GM12878 (cell line): ENCODE measurements at regions not wholly inside any gene's neighbourhood (a gene's known extent, or its start where the extent isn't known, plus 50 kb on each side); places are given as distances from the start of the nearest gene placed in this dataset.

ENCODE experiments used
- ATAC-seq: fragments of 200-7000 bp; cut with Tn5 transposase; 3 replicates; pipeline ENCODE4 v1.9.1; 2020; ENCODE audit warnings: mild to moderate bottlenecking, moderate library complexity
- BruUV-seq: library from RNA; stranded (reverse); fragments of 400-500 nt; replicated peaks from 2 replicates; lab custom pipeline; 2021; lab: Mats Ljungman, UMichigan
- CTCF ChIA-PET: fragments of 300-600 bp; sonication (Branson Sonifier 250); formaldehyde crosslinking; extraction: SDS; loops from one replicate; lab custom pipeline; 2021; ENCODE audit warnings: inconsistent platforms; lab: Yijun Ruan, JAX
- POLR2A ChIA-PET: fragments of 350-600 bp; formaldehyde crosslinking; extraction: SDS; loops from one replicate; lab custom pipeline; 2021; ENCODE audit warnings: inconsistent platforms; lab: Charles Lee
- RAD21 ChIA-PET: fragments of 300-600 bp; sonication (Branson Sonifier 250); formaldehyde crosslinking; loops from one replicate; lab custom pipeline; 2023; ENCODE audit warnings: antibody characterized with exemption; ENCODE audit not compliant: unreplicated experiment; lab: Charles Lee
- SMC1A ChIA-PET: fragments of 300-600 bp; sonication (Branson Sonifier 250); formaldehyde crosslinking; loops from one replicate; lab custom pipeline; 2023; ENCODE audit not compliant: unreplicated experiment, uncharacterized antibody; lab: Charles Lee
- DNase-seq: peaks from one replicate; pipeline ENCODE4 v3.0.0-alpha.2; 2011; ENCODE audit warnings: low read depth, low spot score
- FAIRE-seq: peaks from 3 replicates; lab custom pipeline; 2011; peaks lifted over from hg19 to GRCh38; lab: Jason Lieb, UNC
- H2AFZ ChIP-seq: 2 replicates; pipeline ENCODE4 v1.6.0; 2011; ENCODE audit warnings: low read depth, low read length, control low read depth; ENCODE audit not compliant: control insufficient read depth
- H3K27ac ChIP-seq: 2 replicates; pipeline ENCODE4 v1.5.1; 2011; ENCODE audit warnings: control low read depth; ENCODE audit not compliant: control insufficient read depth, insufficient read depth
- H3K27me3 ChIP-seq, 2 experiments: replicated peaks in 1 of 2; 2 replicates each; pipeline versions ENCODE4 v1.6.0 to v1.6.1; 2011; ENCODE audit warnings: low read length in 1 of 2; ENCODE audit not compliant: control insufficient read depth in 2 of 2, insufficient read depth in 2 of 2
- H3K36me3 ChIP-seq, 2 experiments: 2 replicates each; pipeline ENCODE4 v1.5.1; 2011; ENCODE audit warnings: low read length in 1 of 2; ENCODE audit not compliant: control insufficient read depth in 2 of 2, insufficient read depth in 2 of 2
- H3K4me1 ChIP-seq: 2 replicates; pipeline ENCODE4 v1.6.1; 2011; ENCODE audit warnings: mild to moderate bottlenecking, low read length, moderate library complexity, mixed read lengths; ENCODE audit not compliant: control insufficient read depth, insufficient read depth
- H3K4me2 ChIP-seq: 2 replicates; pipeline ENCODE4 v1.6.0; 2011; ENCODE audit warnings: control low read depth; ENCODE audit not compliant: control insufficient read depth, insufficient read depth
- H3K4me3 ChIP-seq: fragments of 200-600 bp; sonication (generic); 2 replicates; pipeline ENCODE4 v1.5.1; 2016
- H3K79me2 ChIP-seq: 2 replicates; pipeline ENCODE4 v1.6.0; 2011; ENCODE audit warnings: low read length; ENCODE audit not compliant: control insufficient read depth, insufficient read depth
- H3K9ac ChIP-seq: 2 replicates; pipeline ENCODE4 v1.8.0; 2011; ENCODE audit warnings: low read length, control low read depth, mixed read lengths; ENCODE audit not compliant: control insufficient read depth, insufficient read depth
- H3K9me3 ChIP-seq: replicated peaks from 3 replicates; pipeline ENCODE4 v1.5.1; 2011; ENCODE audit warnings: mild to moderate bottlenecking, low read length; ENCODE audit not compliant: control insufficient read depth, insufficient read depth
- H4K20me1 ChIP-seq: 2 replicates; pipeline ENCODE4 v1.6.0; 2011; ENCODE audit not compliant: control insufficient read depth, insufficient read depth
- E2F4 ChIP-seq: IDR thresholded peaks from 2 replicates; pipeline ENCODE4 v1.6.1; 2012; ENCODE audit warnings: low read depth, low read length, improper control_type of control experiment
- EP300 ChIP-seq, 2 experiments: fragments of 150-350 bp in 1 of 2; IDR thresholded peaks; 2 replicates each; pipeline ENCODE4 v1.6.1; 2011 to 2012; ENCODE audit warnings: low read depth in 2 of 2, low read length in 2 of 2, borderline replicate concordance in 1 of 2, improper control_type of control experiment in 1 of 2, inconsistent platforms in 1 of 2; ENCODE audit not compliant: control insufficient read depth in 1 of 2
- ETV6 ChIP-seq, 2 experiments: fragments of 450-650 bp in 1 of 2; IDR thresholded peaks in 1 of 2; conservative IDR thresholded peaks in 1 of 2; 2 replicates each; pipeline ENCODE4 v1.6.1; 2014; ENCODE audit warnings: antibody characterized with exemption in 1 of 2, borderline replicate concordance in 1 of 2, low read depth in 1 of 2, mild to moderate bottlenecking in 1 of 2, moderate library complexity in 1 of 2
- IKZF2 ChIP-seq, 2 experiments: fragments of 450-650 bp; IDR thresholded peaks; 2 replicates each; pipeline ENCODE4 v1.6.1; 2017; ENCODE audit warnings: mild to moderate bottlenecking in 2 of 2, moderate library complexity in 2 of 2
- KDM1A ChIP-seq: fragments of 200-600 bp; sonication (generic); IDR thresholded peaks from 2 replicates; pipeline ENCODE4 v1.6.1; 2016; ENCODE audit warnings: borderline replicate concordance
- PAX5 ChIP-seq: IDR thresholded peaks from 2 replicates; pipeline ENCODE4 v1.6.1; 2011; ENCODE audit warnings: low read depth, low read length, borderline replicate concordance
- WRNIP1 ChIP-seq: IDR thresholded peaks from 2 replicates; pipeline ENCODE4 v1.6.1; 2011; ENCODE audit warnings: low read depth, low read length, improper control_type of control experiment, borderline replicate concordance
- ZNF384 ChIP-seq: IDR thresholded peaks from 2 replicates; pipeline ENCODE4 v1.6.1; 2012; ENCODE audit warnings: low read depth, mild to moderate bottlenecking, low read length, improper control_type of control experiment, borderline replicate concordance
- ZNF687 ChIP-seq: fragments of 450-650 bp; IDR thresholded peaks from 2 replicates; pipeline ENCODE4 v1.6.1; 2017; ENCODE audit warnings: mild to moderate bottlenecking, moderate library complexity
- WGBS: methylation state at CpG from one replicate; pipeline ENCODE4 v1.1.6; 2016; ENCODE audit warnings: low lambda C conversion rate; ENCODE audit not compliant: insufficient replicate concordance, insufficient coverage; ENCODE audit errors: missing lambda C conversion rate; 5-methylcytosine and 5-hydroxymethylcytosine counted together
- in situ Hi-C: fragments of 300-500 bp; cut with MboI; formaldehyde crosslinking; loops from 9 replicates; pipeline ENCODE4 v1.14.3; 2018; ENCODE audit warnings: mixed read lengths
- intact Hi-C: fragments of 100-400 bp; cut with micrococcal nuclease; formaldehyde crosslinking; loops from one replicate; pipeline ENCODE4 v1.14.2; 2022; ENCODE audit not compliant: unreplicated experiment

GRCh38 chr4:171049380-171049779 lies 763.8 kb upstream of the GALNTL6 start:
- CTCF ChIA-PET, result no interaction called here
- RAD21 ChIA-PET, result no interaction called here
- in situ Hi-C loops, result no loop called here

GRCh38 chr4:171042989-171043524 lies 770.1 kb upstream of the GALNTL6 start:
- no peaks in the 10 kb centered on the region for H4K20me1 ChIP-seq
- DNase-seq, result no peak
- ChIA-PET CTCF (no interaction called here), POLR2A (no interaction called here), RAD21 (no interaction called here), SMC1A (no interaction called here)
- no peak for FAIRE-seq
- no peak overlapping the region for H2AFZ ChIP-seq
- H3K4me1 ChIP-seq, result no peaks in the 10 kb centered on the region
- H3K9ac ChIP-seq, result no peak overlapping the region
- H3K4me3 ChIP-seq, result no peak overlapping the region
- WGBS, result 80% methylated on average over 37 of the region's 46 CpGs
- in situ Hi-C loops, result no loop called here
- no TSS peak for BruUV-seq
- no peak overlapping the region for H3K27ac ChIP-seq
- intact Hi-C loops, result no loop called here
- no peak for ATAC-seq
- H3K27me3 ChIP-seq, result no peaks in the 10 kb centered on the region
- no peaks in the 10 kb centered on the region for H3K36me3 ChIP-seq
- H3K79me2 ChIP-seq, result no peaks in the 10 kb centered on the region
- no peak overlapping the region for H3K4me2 ChIP-seq
- H3K9me3 ChIP-seq, result no peaks in the 10 kb centered on the region
- TF ChIP-seq ZNF687 (no peak), EP300 (IDR thresholded peaks at IDR 0.05; ENCODE audit: borderline replicate concordance in 1 of 2, control insufficient read depth in 1 of 2, low read depth in 2 of 2, low read length in 2 of 2) (no peak), PAX5 (no peak), ETV6 (conservative IDR thresholded peaks at IDR 0.05 in 1 of 2, IDR thresholded peaks at IDR 0.05 in 1 of 2; ENCODE audit: borderline replicate concordance in 1 of 2, low read depth in 1 of 2) (no peak)

More at GRCh38 chr4:171049380-171049779, 763.8 kb upstream of the GALNTL6 start:
- no peak for DNase-seq
- H3K9me3 ChIP-seq, result no peaks in the 10 kb centered on the region
- no peak overlapping the region for H3K27ac ChIP-seq
- no peak for FAIRE-seq
- ChIA-PET SMC1A (no interaction called here), POLR2A (no interaction called here)
- no peaks in the 10 kb centered on the region for H3K36me3 ChIP-seq
- no peak overlapping the region for H3K4me2 ChIP-seq
- H3K79me2 ChIP-seq, result no peaks in the 10 kb centered on the region
- no peak overlapping the region for H3K9ac ChIP-seq
- BruUV-seq, result no TSS peak
- intact Hi-C loops, result no loop called here
- ATAC-seq, result no peak
- H3K4me3 ChIP-seq, result no peak overlapping the region
- H4K20me1 ChIP-seq, result no peaks in the 10 kb centered on the region
- no peak overlapping the region for H2AFZ ChIP-seq
- TF ChIP-seq WRNIP1 (no peak), E2F4 (no peak), IKZF2 (IDR thresholded peaks at IDR 0.05) (no peak), KDM1A (no peak), ZNF384 (no peak)
- no peaks in the 10 kb centered on the region for H3K27me3 ChIP-seq
- 0% methylated on average over 1 of the region's 1 CpG for WGBS
- no peaks in the 10 kb centered on the region for H3K4me1 ChIP-seq
